Omental fat pad (tissue), 3 donors: ENCODE measurements at regions not wholly inside any gene's neighbourhood (a gene's known extent, or its start where the extent isn't known, plus 50 kb on each side); places are given as distances from the start of the nearest gene placed in this dataset.

Source experiments
- ATAC-seq: fragments of 150-250 bp; one replicate; pipeline ENCODE4 v1.9.1; 2016; ENCODE audit warnings: mild to moderate bottlenecking, moderate library complexity; ENCODE audit not compliant: low FRiP score
- DNase-seq: peaks from one replicate; pipeline ENCODE4 v3.0.0-alpha.2; 2019; ENCODE audit warnings: low spot score
- TF ChIP-seq, protein P1 (sequence below), 3 donors: fragments of 450-650 bp; IDR thresholded peaks; one replicate each; pipeline ENCODE4 v1.5.1; 2016 to 2017; ENCODE audit warnings: antibody characterized with exemption in 3 of 3, mild to moderate bottlenecking in 3 of 3, moderate library complexity in 2 of 3

GRCh38 chr2:234628953-234629352 is 132.1 kb upstream of the ARL4C start:
- ATAC-seq = no peak
- TF ChIP-seq, protein P1, sequence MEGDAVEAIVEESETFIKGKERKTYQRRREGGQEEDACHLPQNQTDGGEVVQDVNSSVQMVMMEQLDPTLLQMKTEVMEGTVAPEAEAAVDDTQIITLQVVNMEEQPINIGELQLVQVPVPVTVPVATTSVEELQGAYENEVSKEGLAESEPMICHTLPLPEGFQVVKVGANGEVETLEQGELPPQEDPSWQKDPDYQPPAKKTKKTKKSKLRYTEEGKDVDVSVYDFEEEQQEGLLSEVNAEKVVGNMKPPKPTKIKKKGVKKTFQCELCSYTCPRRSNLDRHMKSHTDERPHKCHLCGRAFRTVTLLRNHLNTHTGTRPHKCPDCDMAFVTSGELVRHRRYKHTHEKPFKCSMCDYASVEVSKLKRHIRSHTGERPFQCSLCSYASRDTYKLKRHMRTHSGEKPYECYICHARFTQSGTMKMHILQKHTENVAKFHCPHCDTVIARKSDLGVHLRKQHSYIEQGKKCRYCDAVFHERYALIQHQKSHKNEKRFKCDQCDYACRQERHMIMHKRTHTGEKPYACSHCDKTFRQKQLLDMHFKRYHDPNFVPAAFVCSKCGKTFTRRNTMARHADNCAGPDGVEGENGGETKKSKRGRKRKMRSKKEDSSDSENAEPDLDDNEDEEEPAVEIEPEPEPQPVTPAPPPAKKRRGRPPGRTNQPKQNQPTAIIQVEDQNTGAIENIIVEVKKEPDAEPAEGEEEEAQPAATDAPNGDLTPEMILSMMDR (IDR thresholded peaks at IDR 0.05) = no peak

GRCh38 chr2:234627308-234627707 is 130.4 kb upstream of the ARL4C start:
- TF ChIP-seq, protein P1 (IDR thresholded peaks at IDR 0.05) = no peak
- ATAC-seq = no peak
- no peak for DNase-seq

More at GRCh38 chr2:234628953-234629352, 132.1 kb upstream of the ARL4C start:
- DNase-seq = no peak

GRCh38 chr2:234626566-234627130 is 129.8 kb upstream of the ARL4C start:
- TF ChIP-seq, protein P1 (IDR thresholded peaks at IDR 0.05) = no peak
- DNase-seq = no peak
- no peak for ATAC-seq

- no peak for DNase-seq
- TF ChIP-seq, protein P1 (IDR thresholded peaks at IDR 0.05) = no peak
- ATAC-seq = no peak
These were observed 128.9 kb upstream of the ARL4C start for GRCh38 chr2:234625626-234626250.

- ATAC-seq = no peak
- TF ChIP-seq, protein P1 (IDR thresholded peaks at IDR 0.05) = no peak
These were observed 126.7 kb upstream of the ARL4C start for GRCh38 chr2:234623521-234623991.

GRCh38 chr2:234621120-234621519 is 124.2 kb upstream of the ARL4C start:
- DNase-seq = no peak
- TF ChIP-seq, protein P1 (IDR thresholded peaks at IDR 0.05) = no peak
- ATAC-seq = no peak

More at GRCh38 chr2:234623521-234623991, 126.7 kb upstream of the ARL4C start:
- no peak for DNase-seq

GRCh38 chr2:234620018-234620417 is 123.1 kb upstream of the ARL4C start:
- no peak for ATAC-seq

More at GRCh38 chr2:234620018-234620417, 123.1 kb upstream of the ARL4C start:
- TF ChIP-seq, protein P1 (IDR thresholded peaks at IDR 0.05) = no peak
- no peak for DNase-seq
